Gastroesophageal sphincter (tissue), 3 donors: ENCODE measurements at regions not wholly inside any gene's neighbourhood (a gene's known extent, or its start where the extent isn't known, plus 50 kb on each side); places are given as distances from the start of the nearest gene placed in this dataset.

Experiments used
- CTCF ChIP-seq, 4 experiments: fragments of 200-600 bp in 2 of 4; fragments of 450-650 bp in 2 of 4; sonication (generic) in 1 of 4; IDR thresholded peaks; one replicate each; pipeline ENCODE4 v1.5.1; 2017 to 2019; ENCODE audit warnings: antibody characterized with exemption in 4 of 4, mild to moderate bottlenecking in 2 of 4, moderate library complexity in 2 of 4
- EP300 ChIP-seq: sonication (generic); formaldehyde crosslinking; IDR thresholded peaks from one replicate; pipeline ENCODE4 v1.6.1; 2017; ENCODE audit warnings: antibody characterized with exemption, mild to moderate bottlenecking

- TF ChIP-seq EP300 = no peak
- TF ChIP-seq CTCF (IDR thresholded peaks at IDR 0.05) = no peak
Observed at GRCh38 chr11:23494981-23495380, 634.7 kb upstream of the CCDC179 start.
